Activated gamma-delta T cell treated with anti-CD3 and anti-CD28 coated beads, Interleukin-2, amount 50 U/mL, for 16 hours (primary cell): ENCODE measurements at regions not wholly inside any gene's neighbourhood (a gene's known extent, or its start where the extent isn't known, plus 50 kb on each side); places are given as distances from the start of the nearest gene placed in this dataset.
"Not testable (repeated sequence)": the region's sequence is repeated elsewhere in the genome, so short reads cannot be mapped to it uniquely, and the experiment has no call there.

ENCODE experiments used
- DNase-seq: peaks from one replicate; pipeline ENCODE4 v3.0.0-alpha.2; 2020; ENCODE audit warnings: low read depth

DNA sequence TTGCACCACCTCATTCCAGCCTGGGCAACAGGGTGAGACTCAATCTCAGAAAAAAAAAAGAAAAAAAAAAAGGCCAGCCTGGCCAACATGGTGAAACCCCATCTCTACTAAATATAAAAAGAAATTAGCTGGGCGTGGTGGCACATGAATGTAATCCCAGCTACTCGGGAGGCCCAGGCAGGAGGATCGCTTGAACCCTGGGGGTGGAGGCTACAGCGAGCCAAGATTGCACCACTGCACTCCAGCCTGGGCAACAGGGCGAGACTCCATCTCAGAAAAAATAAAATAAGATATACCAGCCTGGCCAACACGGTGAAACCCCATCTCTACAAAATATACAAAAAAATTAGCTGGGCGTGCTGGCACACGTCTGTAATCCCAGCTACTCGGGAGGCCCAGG lies 1602.3 kb downstream of the RPIA start:
- not testable (repeated sequence) for DNase-seq

DNA sequence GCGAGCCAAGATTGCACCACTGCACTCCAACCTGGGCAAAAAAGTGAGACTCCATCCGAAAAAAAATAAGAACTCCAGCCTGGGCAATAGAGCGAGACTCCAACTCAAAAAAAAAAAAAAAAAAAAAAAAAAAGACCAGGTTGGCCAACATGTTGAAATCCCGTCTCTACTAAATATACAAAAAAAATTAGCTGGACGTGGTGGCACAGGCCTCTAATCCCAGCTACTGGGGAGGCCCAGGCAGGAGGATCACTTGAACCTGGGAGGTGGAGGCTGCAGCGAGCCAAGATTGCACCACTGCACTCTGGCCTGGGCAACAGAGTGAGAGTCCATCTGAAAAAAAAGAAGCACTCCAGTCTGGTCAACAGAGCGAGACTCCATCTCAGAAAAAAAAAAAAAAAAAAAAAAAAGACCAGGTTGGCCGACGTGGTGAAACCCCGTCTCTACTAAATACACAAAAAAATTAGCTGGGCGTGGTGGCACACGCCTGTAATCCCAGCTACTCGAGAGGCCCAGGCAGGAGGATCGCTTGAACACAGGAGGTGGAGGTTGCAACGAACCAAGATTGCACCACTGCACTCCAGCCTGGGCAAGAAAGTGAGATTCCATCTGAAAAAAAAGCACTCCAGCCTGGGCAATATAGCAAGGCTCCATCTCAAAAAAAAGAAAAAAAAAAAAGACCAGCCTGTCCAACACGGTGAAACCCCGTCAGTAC lies 1603.7 kb downstream of the RPIA start:
- DNase-seq = not testable (repeated sequence)

DNA sequence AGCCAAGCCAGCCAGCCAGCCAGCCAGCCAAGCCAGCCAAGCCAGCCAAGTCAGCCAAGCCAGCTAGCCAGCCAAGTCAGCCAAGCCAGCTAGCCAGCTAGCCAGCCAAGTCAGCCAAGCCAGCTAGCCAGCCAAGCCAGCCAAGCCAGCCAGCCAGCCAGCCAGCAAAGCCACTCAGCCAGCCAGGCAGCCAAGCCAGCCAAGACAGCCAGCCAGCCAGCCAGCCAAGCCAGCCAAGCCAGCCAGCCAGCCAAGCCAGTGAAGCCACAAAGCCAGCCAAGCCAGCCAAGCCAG lies 1605.0 kb downstream of the RPIA start:
- DNase-seq = not testable (repeated sequence)

DNA sequence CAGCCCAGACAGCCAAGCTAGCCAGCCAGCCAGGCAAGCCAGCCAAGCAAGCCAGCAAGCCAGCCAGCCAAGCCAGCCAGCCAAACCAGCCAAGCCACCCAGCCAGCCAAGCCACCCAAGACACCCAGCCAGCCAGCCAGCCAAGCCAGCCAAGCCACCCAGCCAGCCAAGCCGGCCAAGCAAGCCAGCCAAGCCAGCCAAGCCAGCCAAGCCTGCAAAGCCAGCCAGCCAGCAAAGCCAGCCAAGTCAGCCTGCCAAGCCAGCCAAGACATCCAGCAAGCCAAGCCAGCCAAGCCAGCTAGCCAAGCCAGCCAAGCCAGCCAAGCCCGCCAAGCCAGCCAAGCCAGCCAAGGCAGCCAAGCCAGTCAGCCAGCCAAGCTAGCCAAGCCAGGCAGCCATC lies 1606.2 kb downstream of the RPIA start:
- DNase-seq = not testable (repeated sequence)

DNA sequence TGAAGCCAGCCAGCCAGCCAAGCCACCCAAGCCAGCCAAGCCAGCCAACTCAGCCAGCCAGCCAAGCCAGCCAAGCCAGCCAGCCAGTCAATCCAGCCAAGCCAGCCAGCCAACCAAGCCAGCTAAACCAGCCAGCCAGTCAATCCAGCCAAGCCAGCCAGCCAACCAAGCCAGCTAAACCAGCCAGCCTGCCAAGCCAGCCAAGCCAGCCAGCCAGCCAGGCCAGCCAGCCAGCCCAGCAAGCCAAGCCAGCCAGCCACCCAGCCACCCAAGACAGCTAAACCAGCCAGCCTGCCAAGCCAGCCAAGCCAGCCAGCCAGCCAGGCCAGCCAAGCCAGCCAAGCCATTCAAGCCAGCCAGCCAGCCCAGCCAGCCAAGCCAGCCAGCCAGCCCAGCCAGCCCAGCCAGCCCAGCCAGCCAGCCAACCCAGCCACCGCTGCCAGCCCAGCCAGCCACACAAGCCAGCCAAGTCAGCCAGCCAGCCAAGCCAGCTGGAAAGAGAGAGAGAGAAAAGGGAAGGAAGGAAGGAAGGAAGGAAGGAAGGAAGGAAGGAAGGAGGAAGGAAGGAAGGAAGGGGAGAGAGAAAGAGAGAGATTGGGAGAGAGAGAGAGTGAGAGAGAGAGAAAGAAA lies 1606.8 kb downstream of the RPIA start:
- not testable (repeated sequence) for DNase-seq

DNA sequence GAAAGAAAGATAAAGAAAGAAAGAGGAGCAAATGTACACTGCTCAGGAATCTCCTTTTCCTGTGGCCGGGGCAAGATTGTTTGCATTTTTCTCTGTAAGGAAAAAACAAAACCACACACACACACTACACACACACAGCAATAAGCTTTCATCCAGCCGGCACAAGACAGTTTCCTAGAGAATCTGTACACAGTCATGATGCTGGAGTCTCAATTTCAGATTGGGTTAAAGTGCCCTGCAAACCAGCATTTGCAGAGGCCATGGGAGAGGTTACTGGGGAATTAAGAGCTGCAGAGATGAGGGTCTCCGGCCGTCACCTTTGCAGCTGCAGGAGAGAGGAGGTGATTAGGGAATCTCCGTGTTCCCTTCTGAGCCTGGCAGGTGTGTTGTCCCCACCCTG lies 1607.5 kb downstream of the RPIA start:
- DNase-seq = not testable (repeated sequence)

DNA sequence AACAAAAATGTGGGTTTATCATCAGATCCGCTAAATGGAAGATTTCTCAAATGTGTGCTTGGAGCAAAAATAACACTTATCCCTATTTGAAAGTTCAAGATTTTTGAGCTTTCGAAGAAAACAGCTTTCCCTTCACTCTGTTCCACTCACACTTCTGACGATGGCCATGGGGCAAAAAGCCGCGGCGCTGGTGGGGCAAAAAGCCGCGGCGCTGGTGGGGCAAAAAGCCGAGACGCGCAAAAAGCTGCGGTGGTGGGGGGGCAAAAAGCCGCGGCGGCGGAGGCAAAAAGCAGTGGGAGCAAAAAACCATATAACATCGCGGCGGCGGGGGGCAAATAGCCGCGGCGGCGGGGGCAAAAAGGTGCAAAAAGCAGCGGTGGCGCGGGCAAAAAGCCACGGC lies 1631.5 kb downstream of the RPIA start:
- DNase-seq = not testable (repeated sequence)

DNA sequence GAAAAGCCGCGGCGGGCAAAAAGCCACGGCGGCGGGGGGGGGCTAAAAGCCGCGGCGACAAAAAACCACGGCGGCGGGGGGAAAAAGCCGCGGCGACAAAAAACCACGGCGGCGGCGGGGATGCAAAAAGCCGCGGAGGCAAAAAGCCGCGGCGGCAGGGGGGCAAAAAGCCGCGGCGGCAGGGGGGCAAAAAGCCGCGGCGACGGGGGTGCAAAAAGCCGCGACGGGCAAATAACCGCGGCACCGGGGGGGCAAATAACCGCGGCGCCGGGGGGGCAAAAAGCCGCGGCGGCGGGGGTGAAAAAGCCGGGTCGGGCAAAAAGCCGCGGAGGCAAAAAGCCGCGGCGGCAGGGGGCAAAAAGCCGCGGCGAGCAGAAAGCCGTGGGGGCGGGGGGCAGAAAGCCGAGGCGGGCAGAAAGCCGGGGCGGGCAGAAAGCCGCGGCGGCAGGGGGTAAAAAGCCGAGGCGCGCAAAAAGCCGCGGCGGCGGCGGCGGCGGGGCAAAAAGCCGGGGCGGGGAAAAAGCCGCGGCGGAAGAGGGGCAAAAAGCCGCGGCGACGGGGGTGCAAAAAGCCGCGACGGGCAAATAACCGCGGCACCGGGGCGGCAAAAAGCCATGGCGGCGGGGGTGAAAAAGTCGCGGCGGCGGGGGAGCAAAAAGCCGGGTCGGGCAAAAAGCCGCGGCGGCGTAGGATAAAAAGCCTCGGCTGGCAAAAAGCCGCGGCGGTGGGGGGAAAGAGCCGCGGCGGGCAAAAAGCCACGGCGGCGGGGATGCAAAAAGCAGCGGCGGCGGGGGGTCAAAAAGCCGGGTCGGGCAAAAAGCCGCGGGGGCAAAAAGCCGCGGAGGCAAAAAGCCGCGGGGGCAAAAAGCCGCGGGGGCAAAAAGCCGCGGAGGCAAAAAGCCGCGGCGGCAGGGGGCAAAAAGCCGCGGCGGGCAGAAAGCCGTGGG lies 1632.4 kb downstream of the RPIA start:
- DNase-seq = not testable (repeated sequence)

DNA sequence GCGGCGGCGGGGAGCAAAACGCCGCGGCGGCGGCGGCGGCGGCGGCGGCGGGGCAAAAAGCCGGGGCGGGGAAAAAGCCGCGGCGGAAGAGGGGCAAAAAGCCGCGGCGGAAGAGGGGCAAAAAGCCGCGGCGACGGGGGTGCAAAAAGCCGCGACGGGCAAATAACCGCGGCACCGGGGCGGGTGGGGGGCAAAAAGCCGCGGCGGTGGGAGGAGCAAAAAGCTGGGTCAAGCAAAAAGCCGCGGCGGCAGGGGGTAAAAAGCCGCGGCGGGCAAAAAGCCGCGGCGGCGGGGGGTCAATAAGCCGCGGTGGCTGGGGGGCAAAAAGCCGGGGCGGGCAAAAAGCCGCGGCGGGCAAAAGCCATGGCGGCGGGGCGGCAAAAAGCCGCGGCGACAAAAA lies 1633.2 kb downstream of the RPIA start:
- not testable (repeated sequence) for DNase-seq

DNA sequence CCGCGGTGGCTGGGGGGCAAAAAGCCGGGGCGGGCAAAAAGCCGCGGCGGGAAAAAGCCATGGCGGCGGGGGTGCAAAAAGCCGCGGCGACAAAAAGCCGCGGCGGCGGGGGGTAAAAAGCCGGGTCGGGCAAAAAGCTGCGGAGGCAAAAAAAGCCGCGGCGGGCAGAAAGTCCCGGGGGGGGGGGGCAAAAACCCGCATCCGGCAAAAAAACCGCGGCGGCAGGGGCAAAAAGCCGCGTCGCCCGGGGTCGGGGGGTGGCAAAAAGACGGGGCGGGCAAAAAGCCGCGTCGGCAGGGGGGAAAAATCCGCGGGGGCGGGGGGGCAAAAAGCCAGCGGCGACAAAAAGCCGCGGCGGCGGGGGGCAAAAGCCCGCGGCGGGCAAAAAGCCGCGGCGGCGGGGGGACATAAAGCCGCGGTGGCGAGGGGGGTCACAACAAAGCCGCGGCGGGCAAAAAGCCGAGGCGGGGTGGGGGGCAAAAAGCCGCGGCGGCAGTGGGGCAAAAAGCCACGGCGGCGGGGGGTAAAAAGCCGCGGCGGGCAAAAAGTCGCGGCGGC lies 1634.4 kb downstream of the RPIA start:
- DNase-seq = not testable (repeated sequence)

DNA sequence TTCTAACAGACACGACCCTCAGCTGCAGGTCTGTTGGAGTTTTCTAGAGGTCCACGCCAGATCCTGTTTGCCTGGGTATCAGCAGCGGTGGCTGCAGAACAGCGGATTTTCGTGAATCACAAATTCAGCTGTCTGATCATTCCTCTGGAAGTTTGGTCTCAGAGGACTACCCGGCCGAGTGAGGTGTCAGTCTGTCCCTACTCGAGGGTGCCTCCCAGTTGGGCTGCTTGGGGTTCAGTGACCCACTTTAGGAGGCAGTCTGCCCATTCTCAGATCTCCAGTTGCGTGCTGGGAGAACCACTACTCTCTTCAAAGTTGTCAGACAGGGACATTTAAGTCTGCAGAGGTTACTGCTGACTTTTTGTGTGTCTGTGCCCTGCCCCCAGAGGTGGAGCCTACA lies 1664.1 kb downstream of the RPIA start:
- not testable (repeated sequence) for DNase-seq

DNA sequence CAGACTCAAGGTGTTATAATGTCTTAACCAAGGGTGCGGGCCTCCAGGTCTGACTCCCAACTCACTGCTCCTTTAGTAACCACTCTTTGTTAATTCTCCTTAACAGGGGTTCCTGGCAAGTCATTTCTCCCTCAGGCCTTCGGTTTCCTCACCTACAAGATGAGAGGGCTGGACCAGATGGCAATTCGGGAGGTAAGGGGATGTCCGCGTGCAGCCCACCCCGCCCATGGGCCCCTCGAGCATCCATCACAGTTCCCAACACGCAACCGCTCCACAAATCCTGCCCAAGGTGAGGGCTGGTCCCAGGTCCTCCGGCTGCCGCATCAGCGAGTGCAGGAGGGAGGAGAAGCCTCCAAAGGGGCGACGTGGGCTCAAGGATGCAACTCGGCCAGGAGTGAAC lies 1667.9 kb downstream of the RPIA start:
- not testable (repeated sequence) for DNase-seq

DNA sequence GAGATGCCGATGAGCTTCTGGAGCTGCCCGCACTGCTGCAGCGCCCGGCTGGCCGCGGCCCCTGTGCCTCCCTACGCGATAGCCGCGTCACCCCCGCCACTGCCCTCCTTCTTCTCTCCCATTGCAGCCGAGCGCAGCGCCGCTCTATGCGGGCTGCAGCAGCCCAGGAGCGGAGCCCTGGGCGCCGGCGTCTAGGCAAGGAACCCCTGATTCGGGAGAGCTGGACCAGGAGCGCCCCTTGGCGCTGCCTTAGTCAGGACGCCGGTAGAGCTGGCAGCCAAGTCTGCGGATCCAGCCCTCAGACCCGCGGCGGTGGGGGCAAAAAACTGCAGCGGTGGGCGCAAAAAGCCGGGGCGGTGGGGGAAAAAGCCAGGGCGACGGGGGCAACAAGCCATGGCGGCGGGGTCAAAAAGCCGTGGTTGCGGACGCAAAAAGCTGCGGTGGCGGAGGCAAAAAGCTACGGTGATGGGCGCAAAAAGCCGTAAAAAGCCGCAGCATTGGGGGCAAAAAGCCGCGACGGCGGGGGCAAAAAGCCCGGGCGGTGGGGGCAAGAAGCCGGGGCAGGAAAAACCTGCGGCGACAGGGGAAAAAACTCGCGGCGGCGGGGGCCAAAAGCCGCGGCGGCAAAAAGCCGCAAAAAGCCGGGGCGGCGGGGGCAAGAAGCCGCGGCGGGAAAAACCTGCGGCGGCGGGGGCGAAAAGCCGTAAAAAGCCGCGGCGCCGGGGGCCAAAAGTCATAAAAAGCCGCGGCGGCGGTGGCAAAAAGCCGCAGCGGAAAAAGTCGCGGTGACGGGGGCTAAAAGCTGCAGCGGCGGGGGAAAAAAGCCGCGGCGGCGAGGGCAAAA lies 1668.6 kb downstream of the RPIA start:
- not testable (repeated sequence) for DNase-seq

DNA sequence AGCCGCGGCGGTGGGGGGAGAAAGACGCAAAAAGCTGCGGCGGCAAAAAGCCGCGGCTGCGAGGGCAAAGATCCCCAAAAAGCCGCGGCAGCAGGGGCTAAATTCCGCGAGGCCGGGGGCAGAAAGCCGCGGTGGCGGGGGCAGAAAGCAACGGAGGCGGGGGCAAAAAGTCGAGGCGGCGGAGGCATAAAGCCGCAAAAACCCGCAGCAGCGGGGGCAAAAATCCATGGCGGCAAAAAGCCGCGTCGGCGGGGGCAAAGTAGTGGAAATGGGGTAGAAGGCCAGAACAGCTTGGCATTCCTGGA lies 1669.2 kb downstream of the RPIA start:
- not testable (repeated sequence) for DNase-seq
